Activated T-helper 17 cell treated with anti-CD3 and anti-CD28 coated beads, Interleukin-2, amount 50 U/mL, for 72 hours (primary cell): ENCODE measurements at regions not wholly inside any gene's neighbourhood (a gene's known extent, or its start where the extent isn't known, plus 50 kb on each side); places are given as distances from the start of the nearest gene placed in this dataset.
"Not testable (repeated sequence)": the region's sequence is repeated elsewhere in the genome, so short reads cannot be mapped to it uniquely, and the experiment has no call there.

ENCODE experiments used
- ATAC-seq: fragments of 150-1000 bp; cut with Tn5 transposase; replicated peaks from 2 replicates; pipeline ENCODE4 v1.10.0; 2021; ENCODE audit warnings: mild to moderate bottlenecking, moderate library complexity
- H3K27ac Mint-ChIP-seq: one replicate; pipeline ENCODE4 v1.8.0; 2022; ENCODE audit warnings: mixed read lengths
- H3K27me3 Mint-ChIP-seq: one replicate; pipeline ENCODE4 v1.8.0; 2022; ENCODE audit warnings: mixed read lengths
- H3K36me3 Mint-ChIP-seq: one replicate; pipeline ENCODE4 v1.8.0; 2022; ENCODE audit warnings: low read depth, mild to moderate bottlenecking, mixed read lengths
- H3K4me1 Mint-ChIP-seq: one replicate; pipeline ENCODE4 v1.8.0; 2022; ENCODE audit warnings: mixed read lengths
- H3K4me3 Mint-ChIP-seq: one replicate; pipeline ENCODE4 v1.8.0; 2022; ENCODE audit warnings: mild to moderate bottlenecking, mixed read lengths
- H3K9me3 Mint-ChIP-seq: one replicate; pipeline ENCODE4 v1.8.0; 2022; ENCODE audit warnings: mixed read lengths

- peaks cover 4% of the 10 kb centered on the region for H3K9me3 Mint-ChIP-seq
- H3K4me3 Mint-ChIP-seq, result no peak overlapping the region
- ATAC-seq, result no peak
- no peak overlapping the region for H3K27ac Mint-ChIP-seq
- no peaks in the 10 kb centered on the region for H3K27me3 Mint-ChIP-seq
- H3K36me3 Mint-ChIP-seq, result no peaks in the 10 kb centered on the region
- peaks cover 4% of the 10 kb centered on the region for H3K4me1 Mint-ChIP-seq
These were observed 59.9 kb downstream of the GPR65 start for GRCh38 chr14:88064841-88065240.

- no peak overlapping the region for H3K4me3 Mint-ChIP-seq
- H3K4me1 Mint-ChIP-seq, result no peaks in the 10 kb centered on the region
- ATAC-seq, result no peak
- H3K27ac Mint-ChIP-seq, result no peak overlapping the region
- H3K27me3 Mint-ChIP-seq, result no peaks in the 10 kb centered on the region
- no peaks in the 10 kb centered on the region for H3K36me3 Mint-ChIP-seq
- peaks cover 10% of the 10 kb centered on the region for H3K9me3 Mint-ChIP-seq
These were observed 64.7 kb downstream of the GPR65 start for GRCh38 chr14:88069677-88070076.

GRCh38 chr14:88075269-88075981, 70.5 kb downstream of the GPR65 start:
- ATAC-seq, result no peak
- H3K27me3 Mint-ChIP-seq, result no peaks in the 10 kb centered on the region
- no peak overlapping the region for H3K4me3 Mint-ChIP-seq
- no peaks in the 10 kb centered on the region for H3K4me1 Mint-ChIP-seq
- H3K36me3 Mint-ChIP-seq, result no peaks in the 10 kb centered on the region
- no peak overlapping the region for H3K27ac Mint-ChIP-seq
- H3K9me3 Mint-ChIP-seq, result peaks cover 5% of the 10 kb centered on the region

- Mint-ChIP-seq H3K4me3 (no peak overlapping the region), H3K27ac (no peak overlapping the region), H3K4me1 (no peaks in the 10 kb centered on the region), H3K36me3 (no peaks in the 10 kb centered on the region), H3K9me3 (no peaks in the 10 kb centered on the region), H3K27me3 (no peaks in the 10 kb centered on the region)
- ATAC-seq, result no peak
These were observed 73.6 kb downstream of the GPR65 start for GRCh38 chr14:88078525-88078924.

- ATAC-seq, result no peak
- Mint-ChIP-seq H3K9me3 (no peaks in the 10 kb centered on the region), H3K27me3 (no peaks in the 10 kb centered on the region), H3K4me1 (no peaks in the 10 kb centered on the region), H3K27ac (no peak overlapping the region), H3K4me3 (no peak overlapping the region), H3K36me3 (no peaks in the 10 kb centered on the region)
These were observed 74.7 kb downstream of the GPR65 start for GRCh38 chr14:88079624-88080023.

- no peaks in the 10 kb centered on the region for H3K36me3 Mint-ChIP-seq
- no peaks in the 10 kb centered on the region for H3K9me3 Mint-ChIP-seq
- no peaks in the 10 kb centered on the region for H3K4me1 Mint-ChIP-seq
- H3K4me3 Mint-ChIP-seq, result no peak overlapping the region
- H3K27me3 Mint-ChIP-seq, result no peaks in the 10 kb centered on the region
- ATAC-seq, result no peak
- no peak overlapping the region for H3K27ac Mint-ChIP-seq
These were observed 80.8 kb downstream of the GPR65 start for GRCh38 chr14:88085736-88086135.

GRCh38 chr14:88089445-88089844, 84.5 kb downstream of the GPR65 start:
- no peak overlapping the region for H3K27ac Mint-ChIP-seq
- H3K36me3 Mint-ChIP-seq, result no peaks in the 10 kb centered on the region
- peaks cover 3% of the 10 kb centered on the region for H3K9me3 Mint-ChIP-seq
- H3K4me1 Mint-ChIP-seq, result no peaks in the 10 kb centered on the region
- no peaks in the 10 kb centered on the region for H3K27me3 Mint-ChIP-seq
- no peak overlapping the region for H3K4me3 Mint-ChIP-seq
- no peak for ATAC-seq

- Mint-ChIP-seq H3K27ac (no peak overlapping the region), H3K4me3 (no peak overlapping the region), H3K9me3 (peaks cover 3% of the 10 kb centered on the region), H3K4me1 (no peaks in the 10 kb centered on the region), H3K36me3 (no peaks in the 10 kb centered on the region), H3K27me3 (no peaks in the 10 kb centered on the region)
- ATAC-seq, result no peak
These were observed 87.6 kb downstream of the GPR65 start for GRCh38 chr14:88092529-88092928.

- H3K36me3 Mint-ChIP-seq, result no peaks in the 10 kb centered on the region
- no peak for ATAC-seq
- H3K4me1 Mint-ChIP-seq, result no peaks in the 10 kb centered on the region
- H3K27me3 Mint-ChIP-seq, result no peaks in the 10 kb centered on the region
- no peak overlapping the region for H3K27ac Mint-ChIP-seq
- H3K9me3 Mint-ChIP-seq, result peaks cover 3% of the 10 kb centered on the region
- H3K4me3 Mint-ChIP-seq, result no peak overlapping the region
These were observed 90.9 kb downstream of the GPR65 start for GRCh38 chr14:88095791-88096190.

- Mint-ChIP-seq H3K4me3 (no peak overlapping the region), H3K27ac (no peak overlapping the region), H3K27me3 (no peaks in the 10 kb centered on the region), H3K9me3 (no peaks in the 10 kb centered on the region), H3K36me3 (no peaks in the 10 kb centered on the region), H3K4me1 (no peaks in the 10 kb centered on the region)
- ATAC-seq, result no peak
These were observed 93.2 kb downstream of the GPR65 start for GRCh38 chr14:88098163-88098562.

GRCh38 chr14:88104710-88105109, 99.8 kb downstream of the GPR65 start:
- ATAC-seq, result no peak
- Mint-ChIP-seq H3K9me3 (peaks cover 8% of the 10 kb centered on the region), H3K27ac (no peak overlapping the region), H3K36me3 (no peaks in the 10 kb centered on the region), H3K4me1 (no peaks in the 10 kb centered on the region), H3K27me3 (no peaks in the 10 kb centered on the region), H3K4me3 (no peak overlapping the region)

GRCh38 chr14:88106377-88106776, 101.4 kb downstream of the GPR65 start:
- no peaks in the 10 kb centered on the region for H3K27me3 Mint-ChIP-seq
- no peak for ATAC-seq
- H3K4me1 Mint-ChIP-seq, result no peaks in the 10 kb centered on the region
- H3K36me3 Mint-ChIP-seq, result no peaks in the 10 kb centered on the region
- no peak overlapping the region for H3K4me3 Mint-ChIP-seq
- H3K9me3 Mint-ChIP-seq, result peaks cover 8% of the 10 kb centered on the region
- no peak overlapping the region for H3K27ac Mint-ChIP-seq

GRCh38 chr14:88127669-88128068, 122.7 kb downstream of the GPR65 start:
- not testable (repeated sequence) for H3K9me3 Mint-ChIP-seq, H3K27me3 Mint-ChIP-seq, H3K36me3 Mint-ChIP-seq, ATAC-seq, H3K4me1 Mint-ChIP-seq, H3K4me3 Mint-ChIP-seq, H3K27ac Mint-ChIP-seq

- Mint-ChIP-seq H3K4me3 (no peak overlapping the region), H3K27ac (no peak overlapping the region), H3K36me3 (no peaks in the 10 kb centered on the region), H3K4me1 (peaks cover 7% of the 10 kb centered on the region), H3K9me3 (peaks cover 4% of the 10 kb centered on the region), H3K27me3 (peaks cover 4% of the 10 kb centered on the region)
- ATAC-seq, result no peak
These were observed 123.9 kb downstream of the GPR65 start for GRCh38 chr14:88128816-88129215.

GRCh38 chr14:88129306-88130056, 124.5 kb downstream of the GPR65 start:
- peak overlapping the region; percentile 71 for H3K27ac Mint-ChIP-seq
- peaks cover 4% of the 10 kb centered on the region for H3K27me3 Mint-ChIP-seq
- H3K36me3 Mint-ChIP-seq, result no peaks in the 10 kb centered on the region
- peak overlapping the region; percentile 50 for H3K4me3 Mint-ChIP-seq
- H3K9me3 Mint-ChIP-seq, result peaks cover 4% of the 10 kb centered on the region
- H3K4me1 Mint-ChIP-seq, result peaks cover 7% of the 10 kb centered on the region
- peak; percentile 99 for ATAC-seq
